Activated CD4-positive, alpha-beta T cell treated with anti-CD3 and anti-CD28 coated beads, Interleukin-2, amount 10 ng/mL, durations not matched to agents 24 days and 14 days (primary cell): ENCODE measurements at regions not wholly inside any gene's neighbourhood (a gene's known extent, or its start where the extent isn't known, plus 50 kb on each side); places are given as distances from the start of the nearest gene placed in this dataset.

Source experiments
- DNase-seq: peaks from one replicate; pipeline ENCODE4 v3.0.0; 2022
- H3K27ac Mint-ChIP-seq: one replicate; pipeline ENCODE4 v1.8.0; 2022; ENCODE audit warnings: mild to moderate bottlenecking, mixed read lengths
- H3K27me3 Mint-ChIP-seq: one replicate; pipeline ENCODE4 v1.8.0; 2022; ENCODE audit warnings: mixed read lengths
- H3K36me3 Mint-ChIP-seq: one replicate; pipeline ENCODE4 v1.8.0; 2022; ENCODE audit warnings: low read depth, mild to moderate bottlenecking, mixed read lengths
- H3K4me1 Mint-ChIP-seq: one replicate; pipeline ENCODE4 v1.8.0; 2021; ENCODE audit warnings: mixed read lengths
- H3K4me3 Mint-ChIP-seq: one replicate; pipeline ENCODE4 v1.8.0; 2022; ENCODE audit warnings: mild to moderate bottlenecking, moderate library complexity, mixed read lengths
- H3K9me3 Mint-ChIP-seq: one replicate; pipeline ENCODE4 v1.8.0; 2021; ENCODE audit warnings: mixed read lengths
- intact Hi-C: fragments of 100-400 bp; cut with micrococcal nuclease; formaldehyde crosslinking; loops from one replicate; pipeline ENCODE4 v1.15.1; 2023

GRCh38 chr6:100944644-100945043 is 63.5 kb upstream of the ASCC3 start:
- DNase-seq: no peak
- Mint-ChIP-seq H3K27ac (no peak overlapping the region), H3K4me3 (no peak overlapping the region), H3K27me3 (no peaks in the 10 kb centered on the region), H3K4me1 (no peaks in the 10 kb centered on the region), H3K9me3 (peaks cover 10% of the 10 kb centered on the region), H3K36me3 (no peaks in the 10 kb centered on the region)
- intact Hi-C loops: no loop called here

GRCh38 chr6:100946021-100946540 is 65.0 kb upstream of the ASCC3 start:
- no peak overlapping the region for H3K27ac Mint-ChIP-seq
- peaks cover 6% of the 10 kb centered on the region for H3K9me3 Mint-ChIP-seq
- intact Hi-C loops: no loop called here
- no peaks in the 10 kb centered on the region for H3K36me3 Mint-ChIP-seq
- no peak for DNase-seq
- H3K27me3 Mint-ChIP-seq: no peaks in the 10 kb centered on the region
- no peaks in the 10 kb centered on the region for H3K4me1 Mint-ChIP-seq
- H3K4me3 Mint-ChIP-seq: no peak overlapping the region

DNA sequence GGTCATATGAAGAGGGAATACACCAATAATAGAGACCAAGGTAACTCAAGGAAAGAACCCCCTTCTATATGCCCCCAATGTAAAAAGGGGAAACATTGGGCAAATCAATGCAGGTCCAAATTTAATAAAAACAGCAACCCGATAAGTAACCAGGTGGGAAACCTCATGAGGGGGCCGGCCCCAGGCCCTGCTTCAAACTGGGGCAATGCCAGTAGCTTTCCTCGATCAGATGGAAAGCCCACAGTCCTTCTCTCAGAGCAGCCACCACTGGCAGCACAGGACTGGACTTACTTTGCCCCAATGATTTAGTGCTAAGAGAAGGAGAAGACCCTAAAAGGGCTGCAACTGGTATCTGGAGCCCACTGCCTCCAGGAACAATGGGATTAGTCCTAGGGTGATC is 65.6 kb upstream of the ASCC3 start:
- intact Hi-C loops: no loop called here
- H3K4me1 Mint-ChIP-seq: no peaks in the 10 kb centered on the region
- no peaks in the 10 kb centered on the region for H3K36me3 Mint-ChIP-seq

GRCh38 chr6:100948381-100949133 is 67.4 kb upstream of the ASCC3 start:
- Mint-ChIP-seq H3K4me1 (no peaks in the 10 kb centered on the region), H3K27ac (no peak overlapping the region), H3K36me3 (no peaks in the 10 kb centered on the region), H3K9me3 (no peaks in the 10 kb centered on the region), H3K27me3 (no peaks in the 10 kb centered on the region), H3K4me3 (no peak overlapping the region)
- intact Hi-C loops: no loop called here
- DNase-seq: no peak

More for the DNA sequence above, 65.6 kb upstream of the ASCC3 start:
- Mint-ChIP-seq H3K9me3 (peaks cover 4% of the 10 kb centered on the region), H3K27me3 (no peaks in the 10 kb centered on the region), H3K4me3 (no peak overlapping the region), H3K27ac (no peak overlapping the region)
- DNase-seq: no peak

GRCh38 chr6:100952006-100952405 is 70.9 kb upstream of the ASCC3 start:
- H3K36me3 Mint-ChIP-seq: no peaks in the 10 kb centered on the region
- DNase-seq: no peak
- H3K9me3 Mint-ChIP-seq: no peaks in the 10 kb centered on the region
- no peak overlapping the region for H3K4me3 Mint-ChIP-seq
- intact Hi-C loops: no loop called here
- H3K27ac Mint-ChIP-seq: no peak overlapping the region
- H3K4me1 Mint-ChIP-seq: no peaks in the 10 kb centered on the region
- H3K27me3 Mint-ChIP-seq: no peaks in the 10 kb centered on the region

DNA sequence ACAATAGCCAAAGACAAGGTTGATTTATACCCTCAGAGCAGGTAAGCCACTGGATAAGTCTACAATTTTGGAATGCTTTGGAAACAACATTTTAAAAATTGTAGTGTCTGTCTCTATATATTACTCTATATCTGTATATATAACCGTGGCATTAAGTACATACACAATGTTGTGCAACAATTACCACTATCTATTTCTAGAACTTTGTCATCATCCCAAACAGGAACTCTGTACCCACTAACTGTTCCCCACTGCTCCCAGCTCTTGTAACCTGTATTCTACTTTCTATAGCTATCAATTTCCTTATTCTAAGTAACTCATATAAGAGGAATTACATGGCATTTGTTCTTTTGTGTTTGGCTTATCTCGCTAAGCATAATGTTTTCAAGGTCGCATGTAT is 78.2 kb upstream of the ASCC3 start:
- Mint-ChIP-seq H3K4me1 (no peaks in the 10 kb centered on the region), H3K4me3 (no peak overlapping the region), H3K27ac (no peak overlapping the region), H3K9me3 (no peaks in the 10 kb centered on the region), H3K36me3 (no peaks in the 10 kb centered on the region), H3K27me3 (no peaks in the 10 kb centered on the region)
- intact Hi-C loops: no loop called here
- no peak for DNase-seq

- Mint-ChIP-seq H3K9me3 (no peaks in the 10 kb centered on the region), H3K4me1 (no peaks in the 10 kb centered on the region), H3K4me3 (no peak overlapping the region), H3K36me3 (no peaks in the 10 kb centered on the region), H3K27ac (no peak overlapping the region), H3K27me3 (no peaks in the 10 kb centered on the region)
- DNase-seq: no peak
- intact Hi-C loops: no loop called here
Measured at GRCh38 chr6:100962466-100962865, 81.3 kb upstream of the ASCC3 start.

DNA sequence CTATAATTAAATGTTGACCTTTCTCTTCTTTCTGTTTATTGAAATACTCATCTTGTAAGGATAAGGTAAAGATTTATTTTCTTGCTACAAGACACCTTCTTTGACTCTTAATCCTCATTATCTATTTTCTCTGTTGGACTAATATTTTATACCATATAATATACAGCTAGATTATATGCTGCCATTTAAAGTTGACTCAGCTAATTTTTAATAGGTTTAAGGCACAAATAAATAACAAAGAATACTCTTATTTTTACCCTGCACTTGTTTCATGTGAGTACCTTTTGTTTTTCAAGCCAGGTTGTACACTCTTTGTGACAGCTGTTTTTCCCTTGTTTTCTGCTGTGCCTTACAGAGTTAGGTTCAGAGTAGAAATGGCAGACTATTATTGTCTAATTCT is 83.9 kb upstream of the ASCC3 start:
- H3K4me3 Mint-ChIP-seq: no peak overlapping the region
- intact Hi-C loops: no loop called here
- no peaks in the 10 kb centered on the region for H3K36me3 Mint-ChIP-seq
- no peak for DNase-seq
- peaks cover 4% of the 10 kb centered on the region for H3K9me3 Mint-ChIP-seq
- H3K27me3 Mint-ChIP-seq: no peaks in the 10 kb centered on the region
- H3K4me1 Mint-ChIP-seq: no peaks in the 10 kb centered on the region
- no peak overlapping the region for H3K27ac Mint-ChIP-seq

GRCh38 chr6:100968949-100969348 is 87.8 kb upstream of the ASCC3 start:
- Mint-ChIP-seq H3K4me3 (no peak overlapping the region), H3K9me3 (peaks cover 16% of the 10 kb centered on the region), H3K4me1 (no peaks in the 10 kb centered on the region), H3K27me3 (no peaks in the 10 kb centered on the region), H3K36me3 (no peaks in the 10 kb centered on the region), H3K27ac (no peak overlapping the region)
- DNase-seq: no peak
- intact Hi-C loops: no loop called here

DNA sequence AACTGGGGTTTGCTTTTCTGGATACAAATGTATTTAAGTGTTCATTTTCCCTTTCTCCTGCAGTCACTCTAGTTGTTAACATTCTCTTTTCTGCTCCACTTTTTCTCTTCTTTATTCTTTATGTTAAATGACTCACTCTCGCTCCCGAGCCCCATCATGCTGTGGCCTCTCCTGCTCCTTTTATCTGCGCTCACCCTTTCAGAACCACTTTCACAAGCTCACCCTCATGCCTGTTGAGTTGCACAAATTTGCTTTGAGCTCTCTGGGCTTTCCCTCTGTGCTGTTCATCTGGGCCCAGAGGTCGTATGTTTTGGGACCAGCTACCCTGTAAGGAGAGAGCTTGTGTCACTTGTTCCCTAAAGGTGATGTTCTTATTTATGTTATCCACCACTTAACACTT is 98.1 kb upstream of the ASCC3 start:
- DNase-seq: no peak
- Mint-ChIP-seq H3K4me1 (no peaks in the 10 kb centered on the region), H3K9me3 (no peaks in the 10 kb centered on the region), H3K27me3 (no peaks in the 10 kb centered on the region), H3K4me3 (no peak overlapping the region), H3K36me3 (no peaks in the 10 kb centered on the region), H3K27ac (no peak overlapping the region)
- intact Hi-C loops: no loop called here

DNA sequence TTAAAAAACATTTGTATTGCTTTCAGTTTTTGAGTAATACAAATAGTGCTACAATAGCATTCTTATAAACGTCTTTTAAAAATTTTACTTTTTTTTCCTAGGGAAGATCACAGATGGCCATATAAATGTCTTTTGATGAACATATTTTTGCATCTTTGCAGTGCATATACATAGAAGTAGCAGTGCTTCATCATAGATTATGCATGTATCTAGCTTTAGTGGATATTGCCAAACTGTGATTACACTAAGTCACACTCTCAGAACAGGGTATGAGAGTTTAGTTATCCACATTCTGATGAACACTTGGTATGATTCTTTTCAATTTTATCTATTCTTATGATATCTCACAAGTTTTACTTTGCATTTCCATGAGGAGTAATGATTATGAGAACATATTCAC is 99.8 kb upstream of the ASCC3 start:
- no peaks in the 10 kb centered on the region for H3K27me3 Mint-ChIP-seq
- intact Hi-C loops: no loop called here
- H3K9me3 Mint-ChIP-seq: no peaks in the 10 kb centered on the region
- no peaks in the 10 kb centered on the region for H3K4me1 Mint-ChIP-seq
- H3K4me3 Mint-ChIP-seq: no peak overlapping the region
- no peaks in the 10 kb centered on the region for H3K36me3 Mint-ChIP-seq
- no peak overlapping the region for H3K27ac Mint-ChIP-seq
- DNase-seq: no peak

DNA sequence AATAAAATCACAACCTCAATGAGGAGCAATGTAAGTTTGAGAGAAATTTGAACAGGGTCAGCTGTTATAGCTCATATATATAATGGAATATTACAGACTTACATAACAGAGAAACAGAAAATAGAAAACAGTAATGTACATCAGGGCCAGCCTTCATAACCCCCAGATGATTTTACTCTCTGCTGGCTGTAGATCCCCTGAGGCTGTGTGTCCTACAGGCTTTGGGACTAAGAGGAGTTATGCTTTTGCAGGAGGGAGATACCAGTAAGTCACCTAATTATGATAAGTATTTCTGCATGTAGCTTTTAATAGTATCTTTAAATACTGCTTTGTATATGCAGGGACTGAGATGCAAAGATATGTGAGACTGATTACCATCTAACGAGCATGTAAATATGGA is 105.8 kb upstream of the ASCC3 start:
- no peaks in the 10 kb centered on the region for H3K9me3 Mint-ChIP-seq
- intact Hi-C loops: no loop called here
- no peak overlapping the region for H3K27ac Mint-ChIP-seq
- H3K36me3 Mint-ChIP-seq: no peaks in the 10 kb centered on the region
- no peak overlapping the region for H3K4me3 Mint-ChIP-seq
- no peaks in the 10 kb centered on the region for H3K4me1 Mint-ChIP-seq
- no peaks in the 10 kb centered on the region for H3K27me3 Mint-ChIP-seq
- DNase-seq: no peak

DNA sequence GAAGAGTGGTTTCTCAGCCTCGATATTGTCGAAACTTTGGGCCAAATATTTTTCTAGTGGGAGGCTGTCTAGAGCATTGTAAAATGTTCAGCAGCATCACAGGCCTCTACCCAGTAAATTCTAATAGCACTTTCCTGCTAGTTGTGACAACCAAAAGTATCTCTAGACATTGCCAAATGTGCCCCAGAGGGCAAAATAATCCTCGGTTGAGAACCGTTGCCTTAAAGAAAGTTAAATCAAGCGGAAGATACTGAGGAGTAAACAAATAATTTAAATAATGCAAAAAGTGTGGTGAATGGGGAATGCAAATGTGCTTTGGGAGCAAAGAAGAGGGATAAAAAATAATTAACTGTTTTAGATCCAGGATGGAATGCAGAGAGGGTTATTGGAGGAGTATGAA is 106.4 kb upstream of the ASCC3 start:
- Mint-ChIP-seq H3K4me3 (no peak overlapping the region), H3K36me3 (no peaks in the 10 kb centered on the region), H3K27me3 (no peaks in the 10 kb centered on the region), H3K27ac (no peak overlapping the region), H3K9me3 (no peaks in the 10 kb centered on the region), H3K4me1 (no peaks in the 10 kb centered on the region)
- intact Hi-C loops: no loop called here
- no peak for DNase-seq

DNA sequence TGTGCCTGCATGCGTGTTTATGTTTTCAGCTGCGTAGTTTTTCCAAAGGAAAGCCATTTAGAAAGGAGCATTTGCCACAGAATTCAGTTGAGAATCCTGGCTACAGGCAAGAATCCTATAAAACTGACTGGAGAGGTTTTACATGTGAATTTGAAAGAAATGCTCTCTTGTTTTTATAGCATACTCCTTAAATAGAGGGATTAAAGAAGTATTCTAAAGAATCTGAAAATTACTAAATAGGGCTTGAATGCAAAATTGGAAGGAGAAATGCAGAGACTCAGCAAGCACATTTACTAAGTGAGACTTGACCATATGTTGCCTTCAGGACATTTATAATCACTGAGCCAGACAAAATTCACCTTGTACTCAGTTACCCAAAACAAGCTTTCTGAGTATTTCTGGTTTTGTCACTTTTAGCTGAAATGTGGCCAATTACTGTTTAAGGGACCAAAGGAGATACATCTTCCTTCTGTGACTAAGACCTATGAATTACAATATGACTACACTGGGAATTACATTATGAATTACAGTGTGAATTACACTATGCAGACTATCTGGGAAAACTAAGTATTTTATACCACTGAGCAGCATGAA is 107.4 kb upstream of the ASCC3 start:
- H3K36me3 Mint-ChIP-seq: no peaks in the 10 kb centered on the region
- no peaks in the 10 kb centered on the region for H3K4me1 Mint-ChIP-seq
- intact Hi-C loops: no loop called here
- no peaks in the 10 kb centered on the region for H3K27me3 Mint-ChIP-seq
- no peaks in the 10 kb centered on the region for H3K9me3 Mint-ChIP-seq
- H3K27ac Mint-ChIP-seq: no peak overlapping the region
- DNase-seq: no peak
- H3K4me3 Mint-ChIP-seq: no peak overlapping the region

DNA sequence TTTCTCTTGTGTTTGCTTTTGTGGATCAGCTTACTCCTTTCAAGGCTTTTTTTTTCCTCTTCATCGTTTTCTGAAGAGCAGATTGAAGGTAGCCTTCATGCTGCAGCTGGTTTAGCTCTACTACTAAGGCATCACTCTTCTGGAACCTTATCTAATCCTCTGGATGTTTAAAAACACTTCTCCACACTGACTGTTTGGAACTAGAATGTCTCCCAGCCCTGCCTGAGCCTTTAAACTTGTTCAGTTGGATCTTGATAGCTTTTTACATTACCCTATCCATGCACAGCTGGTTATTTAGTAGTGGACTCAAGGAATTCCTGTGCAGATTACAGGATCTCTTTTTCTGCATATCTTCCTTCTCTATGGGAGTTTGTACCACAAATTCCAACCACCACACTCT is 108.9 kb upstream of the ASCC3 start:
- Mint-ChIP-seq H3K4me1 (no peaks in the 10 kb centered on the region), H3K9me3 (no peaks in the 10 kb centered on the region), H3K27me3 (no peaks in the 10 kb centered on the region), H3K27ac (no peak overlapping the region), H3K4me3 (no peak overlapping the region), H3K36me3 (no peaks in the 10 kb centered on the region)
- no peak for DNase-seq
- intact Hi-C loops: no loop called here
